ENCODE measurements at regions not wholly inside any gene's neighbourhood (a gene's known extent, or its start where the extent isn't known, plus 50 kb on each side); places are given as distances from the start of the nearest gene placed in this dataset.

- TF ChIP-seq MAFG (tag; conservative IDR thresholded peaks at IDR 0.05) = no peak
- no peak for TF ChIP-seq ZNF224 (CRISPR knock-in tag; IDR thresholded peaks at IDR 0.05)
- TF ChIP-seq POLR2B (IDR thresholded peaks at IDR 0.05; ENCODE audit: low read depth, partially characterized antibody) = no peak
- TF ChIP-seq ETV6 (IDR thresholded peaks at IDR 0.05; ENCODE audit: borderline replicate concordance in 1 of 2, low read depth in 2 of 2, low read length in 1 of 2) = no peak
- no peak for TF ChIP-seq ETV6 (CRISPR knock-in tag; IDR thresholded peaks at IDR 0.05; ENCODE audit: borderline replicate concordance)
Observed at GRCh38 chr17:65334406-65334805, 197.2 kb downstream of the RGS9 start.
